Thymus (tissue), 11 donors: ENCODE measurements at regions not wholly inside any gene's neighbourhood (a gene's known extent, or its start where the extent isn't known, plus 50 kb on each side); places are given as distances from the start of the nearest gene placed in this dataset.
"Not testable (repeated sequence)": the region's sequence is repeated elsewhere in the genome, so short reads cannot be mapped to it uniquely, and the experiment has no call there.

ENCODE experiments used
- DNase-seq, 9 donors: peaks; one replicate each; pipeline ENCODE4 v3.0.0-alpha.2; 2013; ENCODE audit warnings: low spot score in 9 of 9, low read depth in 6 of 9, missing footprints in 1 of 9
- H3K27ac ChIP-seq, 2 donors: one replicate each; pipeline ENCODE4 v1.5.1; 2013; ENCODE audit warnings: control low read depth in 1 of 2, low read depth in 1 of 2, low read length in 1 of 2, mild to moderate bottlenecking in 1 of 2, moderate library complexity in 1 of 2
- H3K27me3 ChIP-seq, 2 donors: one replicate each; pipeline ENCODE4 v1.5.1; 2013; ENCODE audit warnings: low read length in 1 of 2; ENCODE audit not compliant: control insufficient read depth in 2 of 2, insufficient read depth in 1 of 2
- H3K36me3 ChIP-seq, 2 donors: one replicate each; pipeline ENCODE4 v1.5.1; 2013; ENCODE audit warnings: low read length in 1 of 2, mild to moderate bottlenecking in 1 of 2, moderate library complexity in 1 of 2; ENCODE audit not compliant: control insufficient read depth in 2 of 2, insufficient read depth in 2 of 2
- H3K4me1 ChIP-seq, 2 donors: one replicate each; pipeline ENCODE4 v1.5.1; 2013; ENCODE audit warnings: low read length in 2 of 2; ENCODE audit not compliant: control insufficient read depth in 2 of 2, insufficient read depth in 2 of 2
- H3K4me3 ChIP-seq, 2 donors: one replicate each; pipeline ENCODE4 v1.5.1; 2013; ENCODE audit warnings: low read length in 2 of 2, control low read depth in 1 of 2, mild to moderate bottlenecking in 1 of 2
- H3K9me3 ChIP-seq, 2 donors: one replicate each; pipeline ENCODE4 v1.5.1; 2013; ENCODE audit warnings: low read length in 1 of 2, mild to moderate bottlenecking in 1 of 2; ENCODE audit not compliant: control insufficient read depth in 2 of 2, insufficient read depth in 1 of 2
- WGBS: extraction: QIAGEN DNeasy Blood & Tissue Kit; methylation state at CpG from one replicate; pipeline ENCODE4 v1.1.7; 2013; 5-methylcytosine and 5-hydroxymethylcytosine counted together
- donor health status: healthy.

GRCh38 chr9:90720621-90721265, 78.1 kb upstream of the DIRAS2 start:
- Histone ChIP-seq H3K4me1 (peaks cover 16 to 32% of the 10 kb centered on the region in 2 donors), H3K36me3 (no peaks in the 10 kb centered on the region), H3K9me3 (no peaks in the 10 kb centered on the region), H3K27me3 (no peaks in the 10 kb centered on the region), H3K27ac (peak overlapping the region in 1 of 2 donors; percentile 75), H3K4me3 (no peak overlapping the region)
- peak in 3 of 9 donors; percentile 21 to 63 (median 23) for DNase-seq
- WGBS: 6% methylated on average over 2 of the region's 2 CpGs

DNA sequence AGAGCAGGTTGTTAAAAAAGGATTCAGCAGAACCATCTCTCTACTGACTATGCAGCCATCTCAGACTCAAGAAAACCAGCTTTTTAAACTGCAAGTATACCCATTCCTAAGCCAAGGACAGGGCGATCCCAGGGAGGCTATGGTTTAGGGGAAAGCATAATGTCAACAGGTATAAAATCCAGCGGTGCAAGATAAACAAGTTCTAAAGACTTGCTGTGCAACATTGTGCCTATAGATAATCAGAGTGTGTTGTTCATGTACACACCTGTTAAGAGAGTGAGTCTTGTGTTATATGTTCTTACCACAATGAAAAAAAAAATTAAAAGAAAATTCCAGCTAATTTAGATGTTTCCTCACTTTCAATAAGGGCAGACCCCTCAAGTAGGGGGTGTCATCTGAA, 63.6 kb upstream of the DIRAS2 start:
- 96% methylated on average over 2 of the region's 2 CpGs for WGBS
- no peak overlapping the region for H3K27ac ChIP-seq
- H3K4me3 ChIP-seq: no peak overlapping the region
- H3K36me3 ChIP-seq: no peaks in the 10 kb centered on the region
- DNase-seq: no peak
- H3K9me3 ChIP-seq: no peaks in the 10 kb centered on the region
- H3K4me1 ChIP-seq: no peaks in the 10 kb centered on the region
- H3K27me3 ChIP-seq: no peaks in the 10 kb centered on the region

DNA sequence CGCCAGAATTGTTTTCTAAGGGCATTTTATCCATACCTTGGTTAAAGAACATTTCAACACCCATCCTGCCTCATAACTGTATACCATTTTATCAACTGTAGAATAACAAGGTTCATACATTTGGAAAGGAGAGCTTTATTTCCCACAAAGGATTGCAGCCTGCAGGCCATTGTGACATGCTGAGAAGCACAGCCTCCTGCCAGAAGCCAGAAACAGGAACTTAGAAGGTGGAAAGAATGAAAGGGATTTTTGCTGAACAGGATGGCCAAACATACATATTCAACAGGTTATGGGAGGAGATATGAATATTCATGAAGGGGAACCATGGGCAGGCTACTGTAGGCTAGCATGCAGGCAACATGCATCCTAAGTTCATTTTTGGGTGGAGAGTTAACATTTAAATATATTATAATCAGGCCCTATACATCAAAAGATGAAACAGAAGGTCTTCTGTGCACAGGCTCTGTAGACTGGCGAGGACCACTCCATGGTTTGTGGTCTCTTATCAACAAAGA, 59.9 kb upstream of the DIRAS2 start:
- no peaks in the 10 kb centered on the region for H3K36me3 ChIP-seq
- no peak for DNase-seq
- no peaks in the 10 kb centered on the region for H3K27me3 ChIP-seq
- H3K9me3 ChIP-seq: no peaks in the 10 kb centered on the region
- WGBS: 64% methylated on average over 2 of the region's 2 CpGs
- no peaks in the 10 kb centered on the region for H3K4me1 ChIP-seq
- no peak overlapping the region for H3K4me3 ChIP-seq
- no peak overlapping the region for H3K27ac ChIP-seq

DNA sequence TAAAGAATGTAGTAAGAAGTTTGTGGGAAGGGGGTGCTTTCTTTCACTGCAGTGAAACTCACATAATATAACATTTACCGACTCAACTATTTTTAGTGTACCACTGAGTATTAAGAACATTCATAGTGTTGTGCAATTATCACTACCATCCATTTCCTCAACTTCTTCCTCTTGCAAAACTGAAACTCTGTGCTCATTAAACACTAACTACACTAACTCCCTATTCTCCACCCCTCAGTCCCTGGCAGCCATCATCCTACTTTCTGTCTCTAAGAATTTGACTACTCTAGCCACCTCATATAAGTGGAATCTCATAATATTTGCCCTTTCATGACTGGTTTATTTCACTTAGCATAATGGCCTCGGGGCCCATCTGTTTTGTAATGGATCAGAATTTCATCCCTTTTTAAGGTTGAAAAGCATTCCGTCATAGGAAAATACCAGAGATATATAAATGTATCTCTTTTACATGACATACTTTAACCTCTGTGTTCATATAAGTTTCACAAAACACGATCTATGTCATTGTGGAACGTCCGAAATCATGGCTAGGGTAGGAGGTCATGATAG, 56.3 kb upstream of the DIRAS2 start:
- Histone ChIP-seq H3K27me3 (no peaks in the 10 kb centered on the region), H3K36me3 (no peaks in the 10 kb centered on the region), H3K9me3 (no peaks in the 10 kb centered on the region), H3K27ac (no peak overlapping the region), H3K4me1 (no peaks in the 10 kb centered on the region), H3K4me3 (no peak overlapping the region)
- 87% methylated on average over 6 of the region's 6 CpGs for WGBS
- no peak for DNase-seq

DNA sequence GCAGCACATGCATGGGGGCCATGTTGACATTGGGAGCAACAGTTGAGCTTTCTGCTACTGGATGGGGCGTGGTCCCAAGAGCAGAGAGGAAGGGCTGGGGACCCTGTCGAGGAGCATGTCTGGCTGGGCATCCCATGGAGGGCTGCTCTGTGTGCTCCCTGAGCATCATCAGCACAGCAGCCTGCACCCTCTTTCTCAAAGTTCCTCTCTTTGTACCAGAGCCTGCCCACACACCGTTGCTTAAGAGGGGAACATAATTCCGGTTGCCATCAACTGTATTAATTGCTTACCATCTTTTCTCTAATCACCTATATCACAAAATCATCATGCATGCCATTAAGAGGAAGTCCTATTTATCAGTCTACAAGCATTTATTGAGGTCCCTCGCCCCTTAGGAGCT, 55.2 kb upstream of the DIRAS2 start:
- 97% methylated on average over 5 of the region's 5 CpGs for WGBS
- no peak overlapping the region for H3K27ac ChIP-seq
- H3K27me3 ChIP-seq: no peaks in the 10 kb centered on the region
- H3K36me3 ChIP-seq: no peaks in the 10 kb centered on the region
- H3K9me3 ChIP-seq: no peaks in the 10 kb centered on the region
- no peak for DNase-seq
- no peaks in the 10 kb centered on the region for H3K4me1 ChIP-seq
- no peak overlapping the region for H3K4me3 ChIP-seq

- H3K4me3 ChIP-seq, H3K36me3 ChIP-seq, H3K27me3 ChIP-seq, H3K27ac ChIP-seq, H3K4me1 ChIP-seq, DNase-seq, H3K9me3 ChIP-seq: not testable (repeated sequence)
- WGBS: 0% methylated on average over 1 of the region's 1 CpG
Observed at GRCh38 chr9:90694187-90694586, 51.6 kb upstream of the DIRAS2 start.
